ENCODE measurements at regions not wholly inside any gene's neighbourhood (a gene's known extent, or its start where the extent isn't known, plus 50 kb on each side); places are given as distances from the start of the nearest gene placed in this dataset.

GRCh38 chr15:100710744-100711515, 108.5 kb downstream of the ASB7 start:
- Histone ChIP-seq H3K9me3 (no peaks in the 10 kb centered on the region), H3K27ac (peak overlapping the region in 1 of 12 donors; percentile 62), H3K4me1 (peaks cover 0 to 44% (median 16%) of the 10 kb centered on the region in 12 donors), H3K36me3 (no peaks in the 10 kb centered on the region), H3K4me3 (no peak overlapping the region), H3K27me3 (no peaks in the 10 kb centered on the region)
- ATAC-seq = no peak
- WGBS, 4 donors = 84 to 90% (median 86%) methylated on average over 16 of the region's 16 CpGs
- intact Hi-C loops (cut with DNase I) = loop anchor here in 2 of 10 donors (5.0 to 10.0 kb wide), 2 partner anchors 49 to 154 kb away; no protein-coding TSS in a partner anchor
- DNase-seq = no peak
- TF ChIP-seq CTCF (IDR thresholded peaks at IDR 0.05) (no peak), POLR2A (IDR thresholded peaks at IDR 0.05) (no peak)

GRCh38 chr15:100711516-100712021, 109.2 kb downstream of the ASB7 start:
- H3K9me3 ChIP-seq = no peaks in the 10 kb centered on the region
- H3K36me3 ChIP-seq = no peaks in the 10 kb centered on the region
- peak overlapping the region in 2 of 12 donors; percentile 30 to 62 for H3K27ac ChIP-seq
- TF ChIP-seq CTCF (IDR thresholded peaks at IDR 0.05) (no peak), POLR2A (IDR thresholded peaks at IDR 0.05) (no peak)
- WGBS, 4 donors = 42 to 49% (median 46%) methylated on average over 8 to 9 of the region's 9 CpGs
- peaks cover 0 to 44% (median 16%) of the 10 kb centered on the region in 12 donors for H3K4me1 ChIP-seq
- ATAC-seq = peak in 3 of 4 donors; percentile 28 to 62 (median 42)
- H3K4me3 ChIP-seq = no peak overlapping the region
- DNase-seq = peak in 1 of 5 donors; percentile 46
- intact Hi-C loops (cut with DNase I) = loop anchor here in 2 of 10 donors (5.0 to 10.0 kb wide), 2 partner anchors 49 to 153 kb away; no protein-coding TSS in a partner anchor
- H3K27me3 ChIP-seq = no peaks in the 10 kb centered on the region

GRCh38 chr15:100712226-100712625, 109.8 kb downstream of the ASB7 start:
- Histone ChIP-seq H3K4me1 (peaks cover 0 to 44% (median 16%) of the 10 kb centered on the region in 12 donors), H3K36me3 (no peaks in the 10 kb centered on the region), H3K27me3 (no peaks in the 10 kb centered on the region), H3K9me3 (no peaks in the 10 kb centered on the region), H3K4me3 (no peak overlapping the region), H3K27ac (peak overlapping the region in 4 of 12 donors; percentile 21 to 62 (median 27))
- intact Hi-C loops (cut with DNase I) = loop anchor here in 2 of 10 donors (5.0 to 10.0 kb wide), 2 partner anchors 50 to 153 kb away; no protein-coding TSS in a partner anchor
- TF ChIP-seq POLR2A (IDR thresholded peaks at IDR 0.05) (no peak), CTCF (IDR thresholded peaks at IDR 0.05) (no peak)
- WGBS, 4 donors = 70 to 85% (median 77%) methylated on average over 8 of the region's 8 CpGs
- ATAC-seq = peak; percentile 24 to 60 (median 49)
- DNase-seq = peak; percentile 55 to 79 (median 65)
